Activated CD4-positive, alpha-beta T cell treated with anti-CD3 and anti-CD28 coated beads for 36 hours (primary cell): ENCODE measurements at regions not wholly inside any gene's neighbourhood (a gene's known extent, or its start where the extent isn't known, plus 50 kb on each side); places are given as distances from the start of the nearest gene placed in this dataset.

Experiments
- ATAC-seq: fragments of 200-7000 bp; cut with Tn5 transposase; one replicate; pipeline ENCODE4 v1.10.0; 2021; ENCODE audit warnings: mild to moderate bottlenecking, moderate library complexity
- CTCF ChIA-PET: fragments of 350-600 bp; sonication (Branson Sonifier 250); formaldehyde crosslinking; loops from one replicate; lab custom pipeline; 2021; ENCODE audit warnings: antibody characterized with exemption; lab: Charles Lee
- POLR2A ChIA-PET: fragments of 350-600 bp; sonication (Branson Sonifier 250); formaldehyde crosslinking; loops from one replicate; lab custom pipeline; 2021; ENCODE audit warnings: antibody characterized with exemption, inconsistent platforms; lab: Charles Lee
- DNase-seq: peaks from one replicate; pipeline ENCODE4 v3.0.0-alpha.2; 2020
- H3K27ac Mint-ChIP-seq: one replicate; pipeline ENCODE4 v1.8.0; 2021; ENCODE audit warnings: mixed read lengths
- H3K27me3 Mint-ChIP-seq: one replicate; pipeline ENCODE4 v1.8.0; 2021; ENCODE audit warnings: mixed read lengths
- H3K36me3 Mint-ChIP-seq: one replicate; pipeline ENCODE4 v1.8.0; 2021; ENCODE audit warnings: low read depth, mixed read lengths
- H3K4me1 Mint-ChIP-seq: one replicate; pipeline ENCODE4 v1.8.0; 2021; ENCODE audit warnings: mixed read lengths
- H3K4me3 Mint-ChIP-seq: one replicate; pipeline ENCODE4 v1.8.0; 2021; ENCODE audit warnings: mild to moderate bottlenecking, moderate library complexity, mixed read lengths
- H3K9me3 Mint-ChIP-seq: one replicate; pipeline ENCODE4 v1.8.0; 2021; ENCODE audit warnings: low read depth, mixed read lengths
- intact Hi-C, 2 experiments: fragments of 100-400 bp; cut with DNase I in 1 of 2; cut with micrococcal nuclease in 1 of 2; formaldehyde crosslinking; loops; one replicate each; pipeline versions ENCODE4 v1.14.2 to v1.15.1; 2022 to 2024; cut with DNase I, micrococcal nuclease

GRCh38 chr15:70313099-70314017 is 215.6 kb upstream of the TLE3 start:
- no peaks in the 10 kb centered on the region for H3K36me3 Mint-ChIP-seq
- H3K27me3 Mint-ChIP-seq = no peaks in the 10 kb centered on the region
- no peak overlapping the region for H3K4me3 Mint-ChIP-seq
- peaks cover 3% of the 10 kb centered on the region for H3K4me1 Mint-ChIP-seq
- no peaks in the 10 kb centered on the region for H3K9me3 Mint-ChIP-seq
- intact Hi-C loops = no loop called here
- ChIA-PET CTCF (no interaction called here), POLR2A (no interaction called here)
- DNase-seq (no peak), ATAC-seq (no peak)
- no peak overlapping the region for H3K27ac Mint-ChIP-seq

GRCh38 chr15:70311821-70312220 is 214.1 kb upstream of the TLE3 start:
- intact Hi-C loops = no loop called here
- Mint-ChIP-seq H3K27me3 (peaks cover 4% of the 10 kb centered on the region), H3K36me3 (no peaks in the 10 kb centered on the region), H3K4me3 (no peak overlapping the region), H3K9me3 (no peaks in the 10 kb centered on the region), H3K4me1 (peaks cover 7% of the 10 kb centered on the region), H3K27ac (no peak overlapping the region)
- DNase-seq = no peak
- ChIA-PET CTCF (interaction anchor here (1.8 kb wide), 1 partner anchor 11 kb away, joined by 4 read pairs; no protein-coding TSS in a partner anchor), POLR2A (interaction anchor here (0.6 kb wide), 1 partner anchor 83 kb away, joined by 3 read pairs; no protein-coding TSS in a partner anchor)
- no peak for ATAC-seq

- Mint-ChIP-seq H3K27me3 (peaks cover 4% of the 10 kb centered on the region), H3K4me3 (no peak overlapping the region), H3K36me3 (no peaks in the 10 kb centered on the region), H3K27ac (no peak overlapping the region), H3K9me3 (no peaks in the 10 kb centered on the region), H3K4me1 (peaks cover 7% of the 10 kb centered on the region)
- ChIA-PET CTCF (no interaction called here), POLR2A (no interaction called here)
- DNase-seq = no peak
- no peak for ATAC-seq
- intact Hi-C loops = loop anchor here in 1 of 2 experiments (10.0 kb wide), 1 partner anchor 595 kb away; no protein-coding TSS in a partner anchor
Measured at GRCh38 chr15:70309716-70310115, 212.0 kb upstream of the TLE3 start.

- Mint-ChIP-seq H3K9me3 (no peaks in the 10 kb centered on the region), H3K4me3 (no peak overlapping the region), H3K36me3 (no peaks in the 10 kb centered on the region), H3K4me1 (peaks cover 7% of the 10 kb centered on the region), H3K27ac (no peak overlapping the region), H3K27me3 (peaks cover 4% of the 10 kb centered on the region)
- POLR2A ChIA-PET = no interaction called here
- intact Hi-C loops = loop anchor here in 1 of 2 experiments (10.0 kb wide), 1 partner anchor 594 kb away; no protein-coding TSS in a partner anchor
- CTCF ChIA-PET = interaction anchor here (0.7 kb wide), 1 partner anchor 24 kb away, joined by 3 read pairs; no protein-coding TSS in a partner anchor
- DNase-seq (no peak), ATAC-seq (no peak)
Measured at GRCh38 chr15:70308735-70309434, 211.2 kb upstream of the TLE3 start.

GRCh38 chr15:70308011-70308734 is 210.5 kb upstream of the TLE3 start:
- ChIA-PET POLR2A (no interaction called here), CTCF (interaction anchor here (0.7 kb wide), 1 partner anchor 23 kb away, joined by 3 read pairs; no protein-coding TSS in a partner anchor)
- no peak overlapping the region for H3K4me3 Mint-ChIP-seq
- H3K9me3 Mint-ChIP-seq = no peaks in the 10 kb centered on the region
- peak; percentile 31 for DNase-seq
- H3K27ac Mint-ChIP-seq = no peak overlapping the region
- H3K27me3 Mint-ChIP-seq = peaks cover 4% of the 10 kb centered on the region
- intact Hi-C loops = loop anchor here in 1 of 2 experiments (10.0 kb wide), 1 partner anchor 593 kb away; no protein-coding TSS in a partner anchor
- no peaks in the 10 kb centered on the region for H3K36me3 Mint-ChIP-seq
- ATAC-seq = peak; percentile 58
- H3K4me1 Mint-ChIP-seq = peaks cover 7% of the 10 kb centered on the region

- Mint-ChIP-seq H3K9me3 (no peaks in the 10 kb centered on the region), H3K27ac (no peak overlapping the region)
Measured at GRCh38 chr15:70306582-70306981, 208.9 kb upstream of the TLE3 start.

GRCh38 chr15:70306081-70306480 is 208.4 kb upstream of the TLE3 start:
- ChIA-PET CTCF (no interaction called here), POLR2A (no interaction called here)
- ATAC-seq = no peak
- H3K27ac Mint-ChIP-seq = no peak overlapping the region
- peaks cover 4% of the 10 kb centered on the region for H3K27me3 Mint-ChIP-seq
- H3K36me3 Mint-ChIP-seq = no peaks in the 10 kb centered on the region
- no peak for DNase-seq
- H3K4me1 Mint-ChIP-seq = peaks cover 8% of the 10 kb centered on the region
- no peaks in the 10 kb centered on the region for H3K9me3 Mint-ChIP-seq
- intact Hi-C loops = loop anchor here in 1 of 2 experiments (10.0 kb wide), 1 partner anchor 591 kb away; no protein-coding TSS in a partner anchor
- no peak overlapping the region for H3K4me3 Mint-ChIP-seq

More at GRCh38 chr15:70306582-70306981, 208.9 kb upstream of the TLE3 start:
- DNase-seq = no peak
- Mint-ChIP-seq H3K36me3 (no peaks in the 10 kb centered on the region), H3K4me1 (peaks cover 7% of the 10 kb centered on the region), H3K27me3 (peaks cover 4% of the 10 kb centered on the region), H3K4me3 (no peak overlapping the region)
- intact Hi-C loops = loop anchor here in 1 of 2 experiments (10.0 kb wide), 1 partner anchor 592 kb away; no protein-coding TSS in a partner anchor
- ATAC-seq = no peak
- POLR2A ChIA-PET = no interaction called here
- CTCF ChIA-PET = no interaction called here

GRCh38 chr15:70303981-70304380 is 206.3 kb upstream of the TLE3 start:
- H3K36me3 Mint-ChIP-seq = no peaks in the 10 kb centered on the region
- H3K4me1 Mint-ChIP-seq = peaks cover 19% of the 10 kb centered on the region
- ATAC-seq (no peak), DNase-seq (no peak)
- CTCF ChIA-PET = interaction anchor here (0.6 kb wide), 1 partner anchor 67 kb away, joined by 3 read pairs; no protein-coding TSS in a partner anchor
- no peak overlapping the region for H3K4me3 Mint-ChIP-seq
- no peaks in the 10 kb centered on the region for H3K9me3 Mint-ChIP-seq
- no peak overlapping the region for H3K27ac Mint-ChIP-seq
- intact Hi-C loops = loop anchor here (5.0 to 10.0 kb wide), 5 partner anchors 162 to 589 kb away; no protein-coding TSS in a partner anchor
- POLR2A ChIA-PET = no interaction called here
- peaks cover 4% of the 10 kb centered on the region for H3K27me3 Mint-ChIP-seq

- Mint-ChIP-seq H3K27me3 (no peaks in the 10 kb centered on the region), H3K4me1 (peaks cover 11% of the 10 kb centered on the region), H3K36me3 (no peaks in the 10 kb centered on the region), H3K9me3 (no peaks in the 10 kb centered on the region), H3K27ac (no peak overlapping the region), H3K4me3 (no peak overlapping the region)
- intact Hi-C loops = loop anchor here (5.0 to 10.0 kb wide), 5 partner anchors 160 to 588 kb away; no protein-coding TSS in a partner anchor
- POLR2A ChIA-PET = no interaction called here
- ATAC-seq = no peak
- no peak for DNase-seq
- CTCF ChIA-PET = no interaction called here
Measured at GRCh38 chr15:70302360-70302759, 204.6 kb upstream of the TLE3 start.

GRCh38 chr15:70301396-70301795 is 203.7 kb upstream of the TLE3 start:
- ATAC-seq (no peak), DNase-seq (no peak)
- peaks cover 11% of the 10 kb centered on the region for H3K4me1 Mint-ChIP-seq
- no peaks in the 10 kb centered on the region for H3K27me3 Mint-ChIP-seq
- no peaks in the 10 kb centered on the region for H3K36me3 Mint-ChIP-seq
- H3K4me3 Mint-ChIP-seq = no peak overlapping the region
- no peaks in the 10 kb centered on the region for H3K9me3 Mint-ChIP-seq
- POLR2A ChIA-PET = no interaction called here
- CTCF ChIA-PET = interaction anchor here (0.7 to 2.0 kb wide), 3 partner anchors 11 to 25 kb away, joined by 3 to 4 read pairs (median 3); no protein-coding TSS in a partner anchor
- intact Hi-C loops = loop anchor here (2.0 to 10.0 kb wide), 6 partner anchors 159 to 587 kb away; no protein-coding TSS in a partner anchor
- H3K27ac Mint-ChIP-seq = no peak overlapping the region
